Right atrium auricular region (tissue), 2 donors: ENCODE measurements at regions not wholly inside any gene's neighbourhood (a gene's known extent, or its start where the extent isn't known, plus 50 kb on each side); places are given as distances from the start of the nearest gene placed in this dataset.

ENCODE experiments used
- DNase-seq: peaks from one replicate; pipeline ENCODE4 v3.0.0-alpha.2; 2019; ENCODE audit warnings: low spot score
- H3K27ac ChIP-seq, 2 donors: fragments of 200-600 bp; sonication (generic); 1 replicate in 1 of 2; 2 replicates in 1 of 2; pipeline ENCODE4 v1.5.1; 2016 to 2019
- H3K27me3 ChIP-seq, 2 donors: fragments of 200-600 bp; sonication (generic); one replicate each; pipeline versions ENCODE4 v1.5.1 to v1.6.0; 2017 to 2019
- H3K36me3 ChIP-seq: fragments of 200-600 bp; sonication (generic); one replicate; pipeline ENCODE4 v1.5.1; 2016
- H3K4me1 ChIP-seq, 2 donors: fragments of 200-600 bp; sonication (generic); one replicate each; pipeline versions ENCODE4 v1.5.1 to v1.6.0; 2017 to 2019
- H3K4me3 ChIP-seq, 2 donors: fragments of 200-600 bp; sonication (generic); 1 replicate in 1 of 2; 2 replicates in 1 of 2; pipeline ENCODE4 v1.5.1; 2017 to 2019; ENCODE audit warnings: mild to moderate bottlenecking in 1 of 2, moderate library complexity in 1 of 2
- H3K9me3 ChIP-seq, 2 donors: fragments of 200-600 bp; sonication (generic); one replicate each; pipeline ENCODE4 v1.5.1; 2019
- TF ChIP-seq, protein P1 (sequence below), 2 donors: fragments of 200-600 bp; sonication (generic); IDR thresholded peaks; one replicate each; pipeline ENCODE4 v1.5.1; 2019; ENCODE audit warnings: antibody characterized with exemption in 2 of 2

DNA sequence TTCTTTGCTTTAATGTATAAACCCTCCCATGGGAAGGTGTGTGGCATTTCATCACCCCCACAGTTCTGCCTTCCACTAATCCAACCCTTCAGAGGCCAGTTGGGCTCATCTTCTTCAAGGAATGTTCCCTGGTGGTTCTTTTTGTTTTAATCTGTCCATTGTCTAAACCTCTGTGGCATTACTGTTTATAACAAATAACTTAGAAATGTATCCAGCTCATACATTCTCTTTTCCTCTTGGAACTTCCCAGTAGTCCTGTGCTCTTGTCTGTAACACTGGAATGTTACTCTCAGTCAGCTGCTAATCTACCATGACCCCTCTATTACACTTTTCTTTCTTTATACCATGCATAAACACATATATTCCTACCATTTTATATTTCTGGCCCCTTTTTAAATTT, 213.5 kb upstream of the TARS1 start:
- Histone ChIP-seq H3K36me3 (no peaks in the 10 kb centered on the region), H3K9me3 (no peaks in the 10 kb centered on the region), H3K27ac (no peak overlapping the region), H3K27me3 (no peaks in the 10 kb centered on the region), H3K4me1 (no peaks in the 10 kb centered on the region), H3K4me3 (no peak overlapping the region)
- DNase-seq: no peak
- TF ChIP-seq, protein P1, sequence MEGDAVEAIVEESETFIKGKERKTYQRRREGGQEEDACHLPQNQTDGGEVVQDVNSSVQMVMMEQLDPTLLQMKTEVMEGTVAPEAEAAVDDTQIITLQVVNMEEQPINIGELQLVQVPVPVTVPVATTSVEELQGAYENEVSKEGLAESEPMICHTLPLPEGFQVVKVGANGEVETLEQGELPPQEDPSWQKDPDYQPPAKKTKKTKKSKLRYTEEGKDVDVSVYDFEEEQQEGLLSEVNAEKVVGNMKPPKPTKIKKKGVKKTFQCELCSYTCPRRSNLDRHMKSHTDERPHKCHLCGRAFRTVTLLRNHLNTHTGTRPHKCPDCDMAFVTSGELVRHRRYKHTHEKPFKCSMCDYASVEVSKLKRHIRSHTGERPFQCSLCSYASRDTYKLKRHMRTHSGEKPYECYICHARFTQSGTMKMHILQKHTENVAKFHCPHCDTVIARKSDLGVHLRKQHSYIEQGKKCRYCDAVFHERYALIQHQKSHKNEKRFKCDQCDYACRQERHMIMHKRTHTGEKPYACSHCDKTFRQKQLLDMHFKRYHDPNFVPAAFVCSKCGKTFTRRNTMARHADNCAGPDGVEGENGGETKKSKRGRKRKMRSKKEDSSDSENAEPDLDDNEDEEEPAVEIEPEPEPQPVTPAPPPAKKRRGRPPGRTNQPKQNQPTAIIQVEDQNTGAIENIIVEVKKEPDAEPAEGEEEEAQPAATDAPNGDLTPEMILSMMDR (IDR thresholded peaks at IDR 0.05): no peak

DNA sequence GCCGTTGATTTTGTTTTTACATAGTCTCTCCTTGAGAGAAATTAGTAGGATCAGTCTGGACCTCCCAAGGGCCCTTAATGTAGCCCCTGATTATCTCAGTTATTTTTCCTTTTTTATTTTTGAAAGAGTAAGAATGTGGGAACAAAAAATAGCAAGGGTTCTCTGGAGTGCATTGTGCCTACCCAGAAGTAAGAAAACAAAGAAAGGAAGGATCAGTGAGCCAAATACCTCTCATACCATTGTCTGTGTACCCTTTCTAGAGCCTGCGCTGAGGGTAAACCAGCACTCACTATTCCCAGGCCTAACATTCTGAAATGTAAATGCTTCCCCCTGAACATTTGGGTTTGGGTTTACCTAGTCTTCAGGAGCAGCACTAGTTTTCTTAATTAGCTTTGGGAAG, 213.0 kb upstream of the TARS1 start:
- H3K36me3 ChIP-seq: no peaks in the 10 kb centered on the region
- no peaks in the 10 kb centered on the region for H3K9me3 ChIP-seq
- H3K4me1 ChIP-seq: no peaks in the 10 kb centered on the region
- TF ChIP-seq, protein P1 (IDR thresholded peaks at IDR 0.05): no peak
- DNase-seq: no peak
- no peak overlapping the region for H3K4me3 ChIP-seq
- H3K27me3 ChIP-seq: no peaks in the 10 kb centered on the region
- H3K27ac ChIP-seq: no peak overlapping the region

DNA sequence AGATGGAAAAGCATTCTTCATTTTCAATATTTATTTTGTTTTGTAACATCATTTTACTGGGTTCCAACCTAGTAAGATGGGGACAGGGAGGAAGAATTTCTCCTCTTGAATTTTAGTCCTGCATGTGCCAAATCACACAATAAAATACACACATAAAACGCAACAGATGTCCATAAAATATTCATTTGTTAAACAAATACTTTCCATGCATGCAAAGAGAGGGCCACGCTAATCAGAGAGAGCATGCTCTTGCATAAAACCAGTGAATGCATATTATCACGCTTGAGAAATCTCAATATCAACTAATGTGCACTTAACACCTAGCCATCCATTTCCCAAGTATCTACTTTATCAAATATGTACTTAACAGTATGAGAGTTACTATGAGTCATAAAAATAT, 212.6 kb upstream of the TARS1 start:
- no peak for DNase-seq
- Histone ChIP-seq H3K9me3 (no peaks in the 10 kb centered on the region), H3K4me1 (no peaks in the 10 kb centered on the region), H3K27ac (no peak overlapping the region), H3K27me3 (no peaks in the 10 kb centered on the region), H3K36me3 (no peaks in the 10 kb centered on the region), H3K4me3 (no peak overlapping the region)
- TF ChIP-seq, protein P1 (IDR thresholded peaks at IDR 0.05): no peak

DNA sequence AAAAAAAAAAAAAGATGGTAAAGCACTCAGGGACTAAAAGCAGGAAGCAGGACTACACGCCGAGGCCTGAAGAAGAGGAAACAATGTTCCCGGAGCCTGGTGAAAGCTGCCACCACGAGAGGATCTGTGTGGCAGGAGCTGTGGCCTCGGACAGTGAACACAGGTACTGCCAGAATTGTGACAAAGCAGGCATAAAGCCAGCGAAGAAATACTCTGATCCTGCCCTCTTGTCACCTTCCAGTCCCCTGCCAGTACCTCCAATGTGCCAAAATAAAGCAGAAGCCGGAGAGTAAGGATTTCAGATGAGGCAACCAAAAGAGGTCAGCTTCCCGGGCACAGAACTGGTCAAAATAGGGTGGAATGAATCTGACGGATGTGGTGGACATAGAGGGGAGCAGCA, 211.5 kb upstream of the TARS1 start:
- TF ChIP-seq, protein P1 (IDR thresholded peaks at IDR 0.05): no peak
- Histone ChIP-seq H3K4me1 (no peaks in the 10 kb centered on the region), H3K4me3 (no peak overlapping the region), H3K36me3 (no peaks in the 10 kb centered on the region), H3K27ac (no peak overlapping the region), H3K27me3 (no peaks in the 10 kb centered on the region), H3K9me3 (no peaks in the 10 kb centered on the region)
- DNase-seq: no peak

DNA sequence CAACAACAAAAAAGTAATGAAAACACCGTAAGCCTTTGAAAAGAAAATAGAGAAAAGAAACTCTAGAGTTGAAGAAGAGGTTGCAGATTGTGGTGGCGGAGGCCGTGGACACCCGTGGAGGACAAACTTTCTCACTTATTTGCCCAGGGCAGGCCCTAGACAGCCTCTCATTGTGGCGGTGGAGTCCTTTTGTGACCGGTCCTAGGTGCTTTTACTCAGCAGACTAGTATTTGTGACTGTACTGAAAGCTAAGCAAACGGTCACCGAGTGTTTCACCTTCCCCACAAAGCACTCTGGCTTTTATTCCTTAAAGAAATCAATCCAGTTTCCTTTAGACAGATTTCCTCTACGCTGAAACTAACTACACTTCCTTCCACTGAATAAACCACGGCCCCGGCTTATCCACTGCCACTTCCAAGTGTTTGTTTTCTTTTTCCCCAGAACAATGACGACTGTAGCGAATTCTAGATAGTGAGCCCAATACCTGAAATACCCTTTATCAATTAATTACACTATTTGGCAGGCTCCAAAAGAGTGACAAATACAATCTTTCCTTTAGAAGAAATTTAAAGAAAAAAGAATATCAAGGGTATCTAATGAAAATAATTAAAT, 210.2 kb upstream of the TARS1 start:
- Histone ChIP-seq H3K36me3 (no peaks in the 10 kb centered on the region), H3K4me1 (no peaks in the 10 kb centered on the region), H3K4me3 (no peak overlapping the region), H3K27ac (no peak overlapping the region), H3K27me3 (no peaks in the 10 kb centered on the region), H3K9me3 (no peaks in the 10 kb centered on the region)
- DNase-seq: no peak
- TF ChIP-seq, protein P1 (IDR thresholded peaks at IDR 0.05): no peak

DNA sequence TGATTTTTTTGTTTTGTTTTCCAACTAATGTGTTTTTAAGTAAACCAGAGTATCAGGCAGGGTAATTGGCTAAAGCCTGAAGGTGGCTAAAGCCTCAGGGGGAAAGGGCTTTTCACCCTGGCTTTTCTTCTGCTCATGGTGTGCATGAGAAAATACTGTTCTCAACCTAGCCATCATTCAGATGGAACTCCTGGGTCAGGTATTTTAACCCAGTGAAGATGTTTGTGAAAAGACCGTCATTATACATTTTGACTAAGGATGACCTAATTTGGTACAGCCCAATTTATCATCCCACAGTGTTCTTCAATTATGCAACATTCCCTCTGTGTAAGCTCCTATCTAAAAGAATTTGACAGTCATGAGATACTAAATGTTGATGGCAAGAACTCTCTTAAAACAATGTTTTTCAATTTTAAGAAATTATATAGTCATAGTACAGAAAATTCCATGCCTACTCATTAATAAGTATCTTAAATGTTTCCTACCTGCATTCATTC, 209.5 kb upstream of the TARS1 start:
- Histone ChIP-seq H3K27me3 (no peaks in the 10 kb centered on the region), H3K27ac (no peak overlapping the region), H3K36me3 (no peaks in the 10 kb centered on the region), H3K9me3 (no peaks in the 10 kb centered on the region), H3K4me3 (no peak overlapping the region), H3K4me1 (no peaks in the 10 kb centered on the region)
- TF ChIP-seq, protein P1 (IDR thresholded peaks at IDR 0.05): no peak
- DNase-seq: no peak
